ENCODE measurements at regions not wholly inside any gene's neighbourhood (a gene's known extent, or its start where the extent isn't known, plus 50 kb on each side); places are given as distances from the start of the nearest gene placed in this dataset.

DNA sequence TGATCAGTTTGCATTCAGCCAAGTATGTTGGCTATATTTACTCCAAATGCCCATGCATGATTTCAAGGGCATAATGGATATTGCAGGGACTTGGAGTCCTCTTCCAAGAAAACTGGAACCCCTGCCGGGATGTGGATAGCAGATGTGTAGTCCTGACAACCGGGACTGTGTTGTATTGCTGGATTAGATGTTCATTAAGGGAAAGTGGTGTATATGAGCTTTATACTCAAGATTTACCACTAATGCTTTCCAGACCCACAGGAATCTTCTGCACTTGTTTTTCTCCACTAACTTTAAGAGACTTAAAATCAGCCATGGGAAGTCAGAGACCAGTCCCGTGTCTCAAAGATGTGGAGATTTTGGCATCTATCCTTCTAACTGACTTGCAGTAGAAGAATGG is 770.9 kb downstream of the HDGFL1 start:
- TF ChIP-seq CTCF (IDR thresholded peaks at IDR 0.05) (no peak), POLR2A (IDR thresholded peaks at IDR 0.05) (no peak), EP300 (IDR thresholded peaks at IDR 0.05) (no peak)
- no peaks in the 10 kb centered on the region for H3K27me3 ChIP-seq
- no peak for DNase-seq (ENCODE audit: low spot score in 2 of 2)
- no peak overlapping the region for H3K27ac ChIP-seq
- no peaks in the 10 kb centered on the region for H3K4me1 ChIP-seq
- WGBS, 2 donors: 65 to 77% methylated on average over 3 of the region's 3 CpGs
- H3K36me3 ChIP-seq: no peaks in the 10 kb centered on the region
- H3K4me3 ChIP-seq: no peak overlapping the region
- no peaks in the 10 kb centered on the region for H3K9me3 ChIP-seq

- TF ChIP-seq POLR2A (IDR thresholded peaks at IDR 0.05): no peak
- TF ChIP-seq EP300 (IDR thresholded peaks at IDR 0.05): no peak
- no peak for TF ChIP-seq CTCF (IDR thresholded peaks at IDR 0.05)
- WGBS, 2 donors: 85 to 90% methylated on average over 5 of the region's 5 CpGs
- Histone ChIP-seq H3K36me3 (no peaks in the 10 kb centered on the region), H3K4me3 (no peak overlapping the region), H3K9me3 (no peaks in the 10 kb centered on the region), H3K27me3 (no peaks in the 10 kb centered on the region), H3K4me1 (no peaks in the 10 kb centered on the region), H3K27ac (no peak overlapping the region)
- DNase-seq (ENCODE audit: low spot score in 2 of 2): no peak
These were observed 774.4 kb downstream of the HDGFL1 start for GRCh38 chr6:23343610-23344306.

- WGBS, 2 donors: 65 to 68% methylated on average over 3 of the region's 3 CpGs
These were observed 777.8 kb upstream of the NRSN1 start for GRCh38 chr6:23348185-23348584.

DNA sequence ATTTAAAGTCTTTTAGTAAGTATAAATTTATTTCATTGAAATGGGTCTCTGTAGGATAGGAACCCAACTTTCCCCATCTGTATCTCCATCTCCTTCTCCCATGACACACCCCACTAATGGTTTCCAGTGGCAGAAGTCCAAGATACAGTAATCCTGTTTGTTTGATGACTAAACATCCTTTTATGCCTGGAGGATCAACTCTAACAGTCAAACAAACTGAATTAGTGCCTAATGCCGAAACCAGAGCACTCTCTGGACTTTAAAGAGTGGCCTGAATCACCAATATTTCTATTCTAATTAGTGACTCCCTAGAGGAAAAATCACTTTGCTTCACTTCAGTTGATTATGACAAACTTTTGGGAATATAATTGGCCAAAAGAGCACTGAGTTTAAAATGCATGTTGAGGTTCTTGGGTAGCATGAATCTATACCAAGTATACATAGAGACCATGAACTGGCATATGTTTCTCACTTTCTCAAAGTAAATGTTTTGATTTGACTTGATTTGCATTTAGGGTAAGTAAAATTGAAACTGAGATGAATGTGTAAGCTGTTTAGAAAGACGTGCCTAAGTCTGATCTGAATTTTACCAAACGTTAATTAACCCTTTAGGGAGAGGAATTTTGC is 776.4 kb upstream of the NRSN1 start:
- Histone ChIP-seq H3K4me1 (no peaks in the 10 kb centered on the region), H3K9me3 (no peaks in the 10 kb centered on the region), H3K27ac (no peak overlapping the region), H3K36me3 (no peaks in the 10 kb centered on the region), H3K4me3 (no peak overlapping the region), H3K27me3 (no peaks in the 10 kb centered on the region)
- DNase-seq (ENCODE audit: low spot score in 2 of 2): no peak
- WGBS, 2 donors: 37 to 39% methylated on average over 3 of the region's 3 CpGs
- TF ChIP-seq POLR2A (IDR thresholded peaks at IDR 0.05) (no peak), CTCF (IDR thresholded peaks at IDR 0.05) (no peak)

More at GRCh38 chr6:23348185-23348584, 777.8 kb upstream of the NRSN1 start:
- H3K9me3 ChIP-seq: no peaks in the 10 kb centered on the region
- H3K4me3 ChIP-seq: no peak overlapping the region
- TF ChIP-seq CTCF (IDR thresholded peaks at IDR 0.05) (no peak), EP300 (IDR thresholded peaks at IDR 0.05) (no peak), POLR2A (IDR thresholded peaks at IDR 0.05) (no peak)
- DNase-seq (ENCODE audit: low spot score in 2 of 2): no peak
- H3K27me3 ChIP-seq: no peaks in the 10 kb centered on the region
- no peaks in the 10 kb centered on the region for H3K4me1 ChIP-seq
- no peak overlapping the region for H3K27ac ChIP-seq
- no peaks in the 10 kb centered on the region for H3K36me3 ChIP-seq

DNA sequence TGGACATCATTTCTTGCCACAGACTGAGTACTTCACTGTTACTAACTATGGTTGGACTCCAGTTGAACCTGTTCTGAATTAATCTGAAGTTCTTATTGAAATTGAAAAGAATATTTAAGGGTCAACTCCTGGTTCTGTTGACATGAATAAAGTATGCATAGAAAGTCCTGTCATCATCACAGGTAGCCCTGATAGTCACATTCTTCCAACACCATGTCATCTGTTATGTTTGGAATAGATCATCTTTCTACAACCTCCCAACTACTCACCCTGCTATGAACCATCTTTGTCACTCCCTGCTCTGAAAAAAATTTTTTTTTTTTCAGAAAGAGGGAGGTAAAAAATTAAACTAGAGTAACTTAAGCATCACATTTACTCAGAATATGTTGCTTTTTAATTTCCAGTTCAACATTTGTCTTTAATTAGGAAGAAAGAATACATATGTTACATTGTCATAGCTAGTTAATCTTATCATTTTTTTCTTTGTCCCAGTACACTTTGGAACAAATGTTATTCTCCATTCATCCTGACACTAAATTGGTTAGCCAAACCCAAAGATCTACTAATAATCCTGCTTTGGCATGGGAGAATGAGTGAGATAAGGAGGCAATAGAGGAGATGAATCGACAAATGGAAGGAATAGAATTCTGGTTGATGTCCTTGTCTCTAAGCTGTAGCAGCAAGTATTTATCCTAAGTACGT is 775.1 kb upstream of the NRSN1 start:
- no peaks in the 10 kb centered on the region for H3K27me3 ChIP-seq
- no peak for DNase-seq (ENCODE audit: low spot score in 2 of 2)
- H3K4me1 ChIP-seq: no peaks in the 10 kb centered on the region
- 69 to 90% methylated on average over 2 of the region's 2 CpGs for WGBS, 2 donors
- H3K27ac ChIP-seq: no peak overlapping the region
- H3K36me3 ChIP-seq: no peaks in the 10 kb centered on the region
- no peak for TF ChIP-seq CTCF (IDR thresholded peaks at IDR 0.05)
- no peak for TF ChIP-seq EP300 (IDR thresholded peaks at IDR 0.05)
- TF ChIP-seq POLR2A (IDR thresholded peaks at IDR 0.05): no peak
- H3K9me3 ChIP-seq: no peaks in the 10 kb centered on the region
- no peak overlapping the region for H3K4me3 ChIP-seq

Data from tibial nerve (tissue), 4 donors.